ENCODE measurements at regions not wholly inside any gene's neighbourhood (a gene's known extent, or its start where the extent isn't known, plus 50 kb on each side); places are given as distances from the start of the nearest gene placed in this dataset.
"Not testable (repeated sequence)": the region's sequence is repeated elsewhere in the genome, so short reads cannot be mapped to it uniquely, and the experiment has no call there.

DNA sequence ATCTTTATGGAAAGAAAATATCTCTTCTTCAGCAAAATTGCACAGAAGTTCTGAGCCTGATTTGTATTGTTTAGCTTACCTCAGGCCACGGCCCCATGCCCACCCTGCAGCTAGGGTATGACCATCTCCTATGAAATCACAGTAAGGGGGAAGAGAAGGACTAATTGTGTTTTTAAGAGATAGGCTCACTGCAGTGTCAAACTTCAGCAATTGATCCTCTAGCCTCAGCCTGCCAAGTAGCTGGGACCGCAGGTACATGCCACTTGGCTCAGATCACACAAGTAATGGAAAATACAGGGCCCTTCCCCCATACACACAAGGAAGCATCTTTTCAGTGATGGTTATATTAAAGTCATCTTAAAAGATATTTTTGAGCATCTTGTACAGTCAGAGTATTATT, 60.0 kb downstream of the DMAC1 start:
- Histone ChIP-seq H3K9me3 (ENCODE audit: control insufficient read depth in 2 of 2, low read length in 2 of 2) (no peaks in the 10 kb centered on the region), H3K27me3 (ENCODE audit: control insufficient read depth in 2 of 2, insufficient read depth in 2 of 2, low read length in 2 of 2) (no peaks in the 10 kb centered on the region), H3K4me3 (ENCODE audit: low read length in 2 of 2) (no peak overlapping the region), H3K9ac (ENCODE audit: low read depth in 1 of 2, low read length in 2 of 2) (no peak overlapping the region), H3K36me3 (ENCODE audit: control insufficient read depth in 2 of 2, insufficient read depth in 2 of 2, low read length in 2 of 2) (no peaks in the 10 kb centered on the region), H3K27ac (ENCODE audit: low read depth in 2 of 2, low read length in 2 of 2) (no peak overlapping the region), H3K4me1 (ENCODE audit: control insufficient read depth in 2 of 2, insufficient read depth in 2 of 2, low read length in 2 of 2) (no peaks in the 10 kb centered on the region)

DNA sequence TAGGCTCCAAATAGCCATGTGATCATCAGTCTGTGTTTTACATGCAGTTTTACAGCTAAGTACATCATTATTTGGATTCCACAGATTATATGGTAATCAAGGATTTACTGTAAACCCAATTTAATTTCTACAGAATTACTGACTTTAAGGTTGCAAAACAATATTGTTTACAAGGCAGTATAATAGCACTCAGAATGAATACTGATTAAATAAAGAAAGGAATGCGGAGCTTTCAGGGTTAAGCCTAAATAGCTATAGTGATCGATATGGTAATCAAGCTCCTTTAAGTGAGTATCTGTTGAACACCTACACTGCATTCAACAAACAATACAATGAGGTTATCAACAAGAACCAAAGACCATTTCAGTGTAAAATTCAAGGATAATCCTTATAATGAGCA, 64.3 kb downstream of the DMAC1 start:
- Histone ChIP-seq H3K4me1 (ENCODE audit: control insufficient read depth in 2 of 2, insufficient read depth in 2 of 2, low read length in 2 of 2) (no peaks in the 10 kb centered on the region), H3K9ac (ENCODE audit: low read depth in 1 of 2, low read length in 2 of 2) (no peak overlapping the region), H3K36me3 (ENCODE audit: control insufficient read depth in 2 of 2, insufficient read depth in 2 of 2, low read length in 2 of 2) (no peaks in the 10 kb centered on the region), H3K4me3 (ENCODE audit: low read length in 2 of 2) (no peak overlapping the region), H3K27me3 (ENCODE audit: control insufficient read depth in 2 of 2, insufficient read depth in 2 of 2, low read length in 2 of 2) (no peaks in the 10 kb centered on the region), H3K27ac (ENCODE audit: low read depth in 2 of 2, low read length in 2 of 2) (no peak overlapping the region), H3K9me3 (ENCODE audit: control insufficient read depth in 2 of 2, low read length in 2 of 2) (no peaks in the 10 kb centered on the region)

DNA sequence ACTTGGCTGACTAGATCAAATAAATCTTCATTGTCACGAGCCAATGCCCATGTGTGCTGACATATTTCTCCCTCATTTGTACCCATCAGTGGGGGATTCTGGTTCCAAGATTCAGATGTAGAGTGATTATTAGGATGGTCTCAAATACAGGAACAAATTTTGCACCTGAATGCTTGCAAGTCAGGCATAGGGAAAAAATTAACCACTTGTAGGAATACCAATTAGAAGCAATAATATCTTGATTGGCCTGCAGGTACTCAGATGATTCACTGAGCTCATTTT, 69.5 kb downstream of the DMAC1 start:
- H3K27ac ChIP-seq (ENCODE audit: low read depth in 2 of 2, low read length in 2 of 2): no peak overlapping the region
- no peak overlapping the region for H3K9ac ChIP-seq (ENCODE audit: low read depth in 1 of 2, low read length in 2 of 2)
- no peak overlapping the region for H3K4me3 ChIP-seq (ENCODE audit: low read length in 2 of 2)
- no peaks in the 10 kb centered on the region for H3K4me1 ChIP-seq (ENCODE audit: control insufficient read depth in 2 of 2, insufficient read depth in 2 of 2, low read length in 2 of 2)
- H3K9me3 ChIP-seq (ENCODE audit: control insufficient read depth in 2 of 2, low read length in 2 of 2): no peaks in the 10 kb centered on the region
- no peaks in the 10 kb centered on the region for H3K36me3 ChIP-seq (ENCODE audit: control insufficient read depth in 2 of 2, insufficient read depth in 2 of 2, low read length in 2 of 2)
- no peaks in the 10 kb centered on the region for H3K27me3 ChIP-seq (ENCODE audit: control insufficient read depth in 2 of 2, insufficient read depth in 2 of 2, low read length in 2 of 2)

DNA sequence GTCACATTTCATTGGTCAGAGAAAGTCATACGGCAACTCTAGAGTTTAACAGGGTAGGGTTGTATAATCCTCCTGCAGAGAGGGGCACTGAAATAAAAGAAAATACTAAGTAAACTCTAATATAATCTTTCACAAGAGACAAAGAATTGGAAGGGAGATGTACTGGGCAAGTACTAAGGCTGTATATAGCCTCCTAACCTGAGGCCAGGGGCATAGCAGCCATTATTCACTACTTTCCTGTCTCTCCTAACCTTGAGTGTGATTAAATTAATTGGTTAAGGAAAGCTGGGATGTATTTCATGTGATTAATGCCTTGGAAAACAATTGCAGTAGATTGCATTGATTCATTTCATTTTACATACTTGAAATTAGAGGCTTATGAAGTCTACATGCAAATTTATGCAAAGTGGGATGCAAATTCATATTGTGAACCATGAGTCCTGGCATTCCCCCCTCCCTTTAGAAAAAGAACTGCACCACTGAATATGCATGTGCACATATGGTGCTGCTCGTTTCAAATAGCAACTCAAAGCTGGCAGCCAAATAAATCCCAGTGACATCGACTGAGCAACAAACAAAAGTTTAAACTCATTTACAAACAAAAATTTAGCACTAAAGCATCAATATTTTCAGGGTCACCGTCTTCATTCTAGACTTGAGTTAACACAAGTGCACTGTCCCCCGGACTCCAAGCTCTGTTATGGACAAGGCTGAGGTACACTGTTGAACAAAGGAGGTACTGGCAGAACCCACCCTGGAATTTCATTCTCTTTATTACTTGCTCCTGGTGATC, 70.0 kb downstream of the DMAC1 start:
- no peaks in the 10 kb centered on the region for H3K4me1 ChIP-seq (ENCODE audit: control insufficient read depth in 2 of 2, insufficient read depth in 2 of 2, low read length in 2 of 2)
- H3K27ac ChIP-seq (ENCODE audit: low read depth in 2 of 2, low read length in 2 of 2): no peak overlapping the region

DNA sequence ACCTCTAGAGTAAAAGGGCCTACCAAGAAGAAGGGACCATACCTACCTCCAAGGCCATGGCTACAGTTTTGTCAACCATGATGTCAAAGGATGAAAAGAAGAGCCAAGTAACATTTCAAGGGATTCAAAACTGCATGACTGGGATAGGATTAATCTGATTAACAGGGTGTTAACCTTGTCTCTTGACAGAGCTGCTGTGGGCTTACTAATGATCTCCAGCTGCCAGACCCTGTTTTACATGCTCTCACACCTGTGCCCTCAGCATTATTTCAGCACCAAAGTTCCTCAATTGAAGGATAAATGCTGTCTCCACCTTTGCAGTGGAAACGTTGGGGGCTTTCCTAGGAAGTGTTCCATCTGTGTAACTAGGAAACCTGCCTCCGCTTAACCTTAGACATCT, 78.3 kb downstream of the DMAC1 start:
- H3K9me3 ChIP-seq (ENCODE audit: control insufficient read depth in 2 of 2, low read length in 2 of 2): no peaks in the 10 kb centered on the region
- H3K27me3 ChIP-seq (ENCODE audit: control insufficient read depth in 2 of 2, insufficient read depth in 2 of 2, low read length in 2 of 2): no peaks in the 10 kb centered on the region
- H3K27ac ChIP-seq (ENCODE audit: low read depth in 2 of 2, low read length in 2 of 2): no peak overlapping the region
- H3K4me1 ChIP-seq (ENCODE audit: control insufficient read depth in 2 of 2, insufficient read depth in 2 of 2, low read length in 2 of 2): no peaks in the 10 kb centered on the region
- no peaks in the 10 kb centered on the region for H3K36me3 ChIP-seq (ENCODE audit: control insufficient read depth in 2 of 2, insufficient read depth in 2 of 2, low read length in 2 of 2)
- no peak overlapping the region for H3K9ac ChIP-seq (ENCODE audit: low read depth in 1 of 2, low read length in 2 of 2)
- no peak overlapping the region for H3K4me3 ChIP-seq (ENCODE audit: low read length in 2 of 2)

More for the DNA sequence above, 70.0 kb downstream of the DMAC1 start:
- no peaks in the 10 kb centered on the region for H3K27me3 ChIP-seq (ENCODE audit: control insufficient read depth in 2 of 2, insufficient read depth in 2 of 2, low read length in 2 of 2)
- H3K36me3 ChIP-seq (ENCODE audit: control insufficient read depth in 2 of 2, insufficient read depth in 2 of 2, low read length in 2 of 2): no peaks in the 10 kb centered on the region
- H3K4me3 ChIP-seq (ENCODE audit: low read length in 2 of 2): no peak overlapping the region
- H3K9me3 ChIP-seq (ENCODE audit: control insufficient read depth in 2 of 2, low read length in 2 of 2): no peaks in the 10 kb centered on the region
- no peak overlapping the region for H3K9ac ChIP-seq (ENCODE audit: low read depth in 1 of 2, low read length in 2 of 2)

DNA sequence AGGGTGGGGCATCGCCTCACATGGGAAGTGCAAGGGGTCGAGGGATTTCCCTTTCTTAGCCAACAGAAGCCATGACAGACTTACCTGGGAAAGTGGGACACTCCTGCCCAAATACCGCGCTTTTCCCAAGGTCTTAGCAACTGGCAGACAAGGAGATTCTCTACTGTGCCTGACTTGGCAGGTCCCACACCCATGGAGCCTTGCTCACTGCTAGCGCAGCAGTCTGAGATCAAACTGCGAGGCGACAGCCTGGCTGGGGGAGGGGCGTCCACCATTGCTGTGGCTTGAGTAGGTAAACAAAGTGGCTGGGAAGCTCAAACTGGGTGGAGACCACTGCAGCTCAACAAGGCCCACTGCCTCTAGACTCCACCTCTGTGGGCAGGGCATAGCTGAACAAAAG, 86.5 kb downstream of the DMAC1 start:
- not testable (repeated sequence) for H3K4me3 ChIP-seq (ENCODE audit: low read length in 2 of 2); H3K4me1 ChIP-seq (ENCODE audit: control insufficient read depth in 2 of 2, insufficient read depth in 2 of 2, low read length in 2 of 2); H3K36me3 ChIP-seq (ENCODE audit: control insufficient read depth in 2 of 2, insufficient read depth in 2 of 2, low read length in 2 of 2); H3K27me3 ChIP-seq (ENCODE audit: control insufficient read depth in 2 of 2, insufficient read depth in 2 of 2, low read length in 2 of 2); H3K27ac ChIP-seq (ENCODE audit: low read depth in 2 of 2, low read length in 2 of 2); H3K9me3 ChIP-seq (ENCODE audit: control insufficient read depth in 2 of 2, low read length in 2 of 2); H3K9ac ChIP-seq (ENCODE audit: low read depth in 1 of 2, low read length in 2 of 2)

DNA sequence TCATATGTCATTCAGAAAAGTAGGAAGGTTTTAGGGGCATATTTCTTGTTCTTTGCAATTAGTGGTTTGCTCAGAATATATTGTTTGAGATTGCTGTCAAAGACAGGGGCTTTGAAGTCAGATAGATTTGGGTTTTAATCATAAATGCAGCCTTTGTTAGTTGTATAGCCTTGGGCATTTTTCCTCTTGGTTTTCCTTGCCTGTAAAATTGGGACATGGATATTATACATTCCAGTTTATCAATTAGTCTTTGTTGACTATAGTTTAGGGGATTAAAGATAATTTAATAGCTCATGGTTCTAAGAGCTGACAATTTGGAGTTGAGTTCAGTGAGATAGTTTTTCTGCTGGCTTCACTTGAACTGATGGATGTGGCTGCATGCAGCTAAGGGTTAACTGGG, 88.9 kb downstream of the DMAC1 start:
- H3K9me3 ChIP-seq (ENCODE audit: control insufficient read depth in 2 of 2, low read length in 2 of 2): no peaks in the 10 kb centered on the region
- H3K27ac ChIP-seq (ENCODE audit: low read depth in 2 of 2, low read length in 2 of 2): no peak overlapping the region
- H3K27me3 ChIP-seq (ENCODE audit: control insufficient read depth in 2 of 2, insufficient read depth in 2 of 2, low read length in 2 of 2): no peaks in the 10 kb centered on the region
- H3K36me3 ChIP-seq (ENCODE audit: control insufficient read depth in 2 of 2, insufficient read depth in 2 of 2, low read length in 2 of 2): no peaks in the 10 kb centered on the region
- H3K9ac ChIP-seq (ENCODE audit: low read depth in 1 of 2, low read length in 2 of 2): no peak overlapping the region
- no peaks in the 10 kb centered on the region for H3K4me1 ChIP-seq (ENCODE audit: control insufficient read depth in 2 of 2, insufficient read depth in 2 of 2, low read length in 2 of 2)
- no peak overlapping the region for H3K4me3 ChIP-seq (ENCODE audit: low read length in 2 of 2)

DNA sequence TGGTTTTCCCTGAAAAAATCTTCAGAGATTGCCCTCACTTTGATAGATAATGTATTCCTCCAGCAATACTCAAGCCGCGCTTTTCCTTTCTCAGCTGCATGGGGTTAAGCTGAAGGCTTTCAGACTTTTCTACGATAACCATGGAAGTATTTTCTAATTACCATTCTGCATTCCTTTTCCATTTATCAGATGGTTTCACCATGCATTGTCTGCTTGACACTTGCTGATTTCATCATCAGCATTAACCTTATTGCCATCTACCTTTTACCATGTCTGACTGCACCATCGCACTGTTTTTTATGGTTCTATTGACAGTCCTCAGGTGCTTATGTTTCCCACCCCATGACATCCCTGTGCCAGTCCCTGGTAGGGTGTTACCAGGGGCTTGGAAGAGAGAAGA, 91.6 kb downstream of the DMAC1 start:
- Histone ChIP-seq H3K9me3 (ENCODE audit: control insufficient read depth in 2 of 2, low read length in 2 of 2) (no peaks in the 10 kb centered on the region), H3K36me3 (ENCODE audit: control insufficient read depth in 2 of 2, insufficient read depth in 2 of 2, low read length in 2 of 2) (no peaks in the 10 kb centered on the region), H3K4me3 (ENCODE audit: low read length in 2 of 2) (no peak overlapping the region), H3K9ac (ENCODE audit: low read depth in 1 of 2, low read length in 2 of 2) (no peak overlapping the region), H3K4me1 (ENCODE audit: control insufficient read depth in 2 of 2, insufficient read depth in 2 of 2, low read length in 2 of 2) (no peaks in the 10 kb centered on the region), H3K27me3 (ENCODE audit: control insufficient read depth in 2 of 2, insufficient read depth in 2 of 2, low read length in 2 of 2) (no peaks in the 10 kb centered on the region), H3K27ac (ENCODE audit: low read depth in 2 of 2, low read length in 2 of 2) (no peak overlapping the region)

DNA sequence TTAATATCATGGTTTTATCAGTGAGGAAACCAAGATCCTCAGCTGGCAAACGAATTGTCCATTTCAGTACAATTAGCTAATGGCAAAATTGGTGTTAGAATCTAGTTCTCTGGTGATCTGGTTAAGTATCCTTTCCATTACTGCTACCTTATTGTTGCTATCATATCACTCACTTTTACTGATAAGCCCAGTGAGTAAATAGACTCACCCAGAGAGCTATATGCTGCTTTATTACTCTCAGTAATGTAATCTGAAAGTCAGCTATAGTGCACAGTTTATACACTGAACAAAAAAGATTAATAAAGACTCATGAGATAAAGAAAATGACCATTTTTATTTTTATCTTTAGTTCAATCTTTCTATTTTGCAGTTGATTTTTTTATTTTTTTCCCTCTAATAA, 95.0 kb downstream of the DMAC1 start:
- Histone ChIP-seq H3K4me3 (ENCODE audit: low read length in 2 of 2) (no peak overlapping the region), H3K36me3 (ENCODE audit: control insufficient read depth in 2 of 2, insufficient read depth in 2 of 2, low read length in 2 of 2) (no peaks in the 10 kb centered on the region), H3K9me3 (ENCODE audit: control insufficient read depth in 2 of 2, low read length in 2 of 2) (no peaks in the 10 kb centered on the region), H3K27ac (ENCODE audit: low read depth in 2 of 2, low read length in 2 of 2) (no peak overlapping the region), H3K4me1 (ENCODE audit: control insufficient read depth in 2 of 2, insufficient read depth in 2 of 2, low read length in 2 of 2) (no peaks in the 10 kb centered on the region), H3K9ac (ENCODE audit: low read depth in 1 of 2, low read length in 2 of 2) (no peak overlapping the region), H3K27me3 (ENCODE audit: control insufficient read depth in 2 of 2, insufficient read depth in 2 of 2, low read length in 2 of 2) (no peaks in the 10 kb centered on the region)

DNA sequence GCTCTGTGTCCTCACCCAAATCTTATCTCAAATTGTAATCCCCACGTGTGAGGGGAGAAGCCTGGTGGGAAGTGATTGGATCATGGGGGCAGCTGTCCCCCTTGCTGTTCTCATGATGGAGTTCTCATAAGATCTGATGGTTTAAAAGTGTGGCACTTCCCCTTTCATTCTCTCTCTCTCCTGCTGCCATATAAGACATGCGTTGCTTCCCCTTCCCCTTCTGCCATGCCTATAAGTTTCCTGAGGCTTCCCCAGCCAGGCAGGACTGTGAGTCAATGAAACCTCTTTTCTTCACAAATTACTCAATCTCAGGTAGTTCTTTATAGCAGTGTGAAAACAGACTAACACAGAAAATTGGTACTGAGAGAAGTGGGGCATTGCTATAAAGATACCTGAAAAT, 107.7 kb downstream of the DMAC1 start:
- Histone ChIP-seq H3K27ac (ENCODE audit: low read depth in 2 of 2, low read length in 2 of 2) (no peak overlapping the region), H3K27me3 (ENCODE audit: control insufficient read depth in 2 of 2, insufficient read depth in 2 of 2, low read length in 2 of 2) (no peaks in the 10 kb centered on the region), H3K4me3 (ENCODE audit: low read length in 2 of 2) (no peak overlapping the region), H3K36me3 (ENCODE audit: control insufficient read depth in 2 of 2, insufficient read depth in 2 of 2, low read length in 2 of 2) (no peaks in the 10 kb centered on the region), H3K9me3 (ENCODE audit: control insufficient read depth in 2 of 2, low read length in 2 of 2) (no peaks in the 10 kb centered on the region), H3K9ac (ENCODE audit: low read depth in 1 of 2, low read length in 2 of 2) (no peak overlapping the region), H3K4me1 (ENCODE audit: control insufficient read depth in 2 of 2, insufficient read depth in 2 of 2, low read length in 2 of 2) (no peaks in the 10 kb centered on the region)

DNA sequence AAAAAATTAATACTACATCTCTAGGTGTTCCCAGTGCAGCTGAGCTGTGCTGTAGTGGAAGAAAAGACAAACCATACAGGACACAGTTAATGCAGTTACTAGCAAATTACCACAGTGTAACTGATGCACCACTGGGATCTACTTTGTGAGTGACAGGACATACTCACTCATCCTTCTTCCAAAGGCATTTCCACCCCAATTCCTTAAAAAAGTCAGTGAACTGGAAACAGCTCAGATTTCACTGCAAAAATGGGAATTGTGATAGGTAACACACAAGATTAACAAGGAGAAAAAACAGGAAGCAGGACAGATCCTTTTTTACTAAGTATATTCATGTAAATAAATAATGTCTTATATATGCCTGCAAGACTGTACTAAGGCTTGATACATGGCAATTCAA, 109.6 kb downstream of the DMAC1 start:
- no peak overlapping the region for H3K4me3 ChIP-seq (ENCODE audit: low read length in 2 of 2)
- no peaks in the 10 kb centered on the region for H3K4me1 ChIP-seq (ENCODE audit: control insufficient read depth in 2 of 2, insufficient read depth in 2 of 2, low read length in 2 of 2)
- H3K9me3 ChIP-seq (ENCODE audit: control insufficient read depth in 2 of 2, low read length in 2 of 2): no peaks in the 10 kb centered on the region
- no peaks in the 10 kb centered on the region for H3K36me3 ChIP-seq (ENCODE audit: control insufficient read depth in 2 of 2, insufficient read depth in 2 of 2, low read length in 2 of 2)
- H3K27ac ChIP-seq (ENCODE audit: low read depth in 2 of 2, low read length in 2 of 2): no peak overlapping the region
- H3K9ac ChIP-seq (ENCODE audit: low read depth in 1 of 2, low read length in 2 of 2): no peak overlapping the region
- no peaks in the 10 kb centered on the region for H3K27me3 ChIP-seq (ENCODE audit: control insufficient read depth in 2 of 2, insufficient read depth in 2 of 2, low read length in 2 of 2)

Measured in mucosa of rectum (tissue), 2 donors.